Endothelial cell of umbilical vein (primary cell): ENCODE measurements at regions not wholly inside any gene's neighbourhood (a gene's known extent, or its start where the extent isn't known, plus 50 kb on each side); places are given as distances from the start of the nearest gene placed in this dataset.

Source experiments
- POLR2AphosphoS5 ChIP-seq: IDR thresholded peaks from 2 replicates; pipeline ENCODE4 v1.6.1; 2012; ENCODE audit warnings: low read depth, mild to moderate bottlenecking, control low read depth, low read length, moderate library complexity; ENCODE audit not compliant: insufficient read depth
- TF ChIP-seq, protein P1 (sequence below), 2 donors: IDR thresholded peaks; 1 replicate in 1 of 2; 2 replicates in 1 of 2; pipeline ENCODE4 v1.5.1; 2011; ENCODE audit warnings: low read length in 2 of 2, mild to moderate bottlenecking in 2 of 2, moderate library complexity in 2 of 2, control low read depth in 1 of 2, inconsistent platforms in 1 of 2, low read depth in 1 of 2; ENCODE audit not compliant: insufficient read depth in 1 of 2; ENCODE audit errors: extremely low read depth in 1 of 2

DNA sequence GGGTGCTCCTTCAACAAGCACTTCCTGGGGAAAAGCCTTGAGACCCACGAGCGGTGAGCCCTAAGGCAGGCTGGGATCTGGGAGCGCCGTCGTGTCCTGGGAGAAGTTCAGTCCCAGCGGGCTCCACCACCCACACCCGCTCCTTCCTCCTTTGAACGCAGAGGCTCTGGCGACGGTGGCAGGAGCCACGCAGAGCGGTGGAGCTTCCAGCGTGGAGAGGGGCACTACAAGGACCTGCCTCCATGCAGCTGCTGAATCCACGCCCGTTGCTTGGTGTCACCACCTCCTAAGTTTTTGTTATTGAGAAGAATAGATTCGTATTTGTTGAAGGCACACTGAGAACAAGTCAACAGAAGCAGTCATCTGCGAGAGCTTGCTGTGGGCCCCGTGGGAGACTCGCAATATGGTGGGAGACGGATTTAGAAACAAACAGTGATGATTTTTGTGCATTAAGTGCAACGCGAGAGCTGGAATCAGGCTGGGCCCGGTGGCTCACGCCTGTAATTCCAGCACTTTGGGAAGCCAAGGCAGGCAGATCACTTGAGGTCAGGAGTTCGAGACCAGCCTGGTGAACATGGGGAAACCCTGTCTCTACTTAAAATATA, 60.1 kb upstream of the SDK1 start:
- TF ChIP-seq, protein P1, sequence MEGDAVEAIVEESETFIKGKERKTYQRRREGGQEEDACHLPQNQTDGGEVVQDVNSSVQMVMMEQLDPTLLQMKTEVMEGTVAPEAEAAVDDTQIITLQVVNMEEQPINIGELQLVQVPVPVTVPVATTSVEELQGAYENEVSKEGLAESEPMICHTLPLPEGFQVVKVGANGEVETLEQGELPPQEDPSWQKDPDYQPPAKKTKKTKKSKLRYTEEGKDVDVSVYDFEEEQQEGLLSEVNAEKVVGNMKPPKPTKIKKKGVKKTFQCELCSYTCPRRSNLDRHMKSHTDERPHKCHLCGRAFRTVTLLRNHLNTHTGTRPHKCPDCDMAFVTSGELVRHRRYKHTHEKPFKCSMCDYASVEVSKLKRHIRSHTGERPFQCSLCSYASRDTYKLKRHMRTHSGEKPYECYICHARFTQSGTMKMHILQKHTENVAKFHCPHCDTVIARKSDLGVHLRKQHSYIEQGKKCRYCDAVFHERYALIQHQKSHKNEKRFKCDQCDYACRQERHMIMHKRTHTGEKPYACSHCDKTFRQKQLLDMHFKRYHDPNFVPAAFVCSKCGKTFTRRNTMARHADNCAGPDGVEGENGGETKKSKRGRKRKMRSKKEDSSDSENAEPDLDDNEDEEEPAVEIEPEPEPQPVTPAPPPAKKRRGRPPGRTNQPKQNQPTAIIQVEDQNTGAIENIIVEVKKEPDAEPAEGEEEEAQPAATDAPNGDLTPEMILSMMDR (IDR thresholded peaks at IDR 0.05; ENCODE audit: extremely low read depth in 1 of 2, insufficient read depth in 1 of 2, low read depth in 1 of 2, low read length in 2 of 2), result no peak
- no peak for TF ChIP-seq POLR2AphosphoS5
